Prostate gland (tissue), 2 donors: ENCODE measurements at regions not wholly inside any gene's neighbourhood (a gene's known extent, or its start where the extent isn't known, plus 50 kb on each side); places are given as distances from the start of the nearest gene placed in this dataset.

ENCODE experiments used
- DNase-seq: peaks from one replicate; pipeline ENCODE4 v3.0.0-alpha.2; 2019; ENCODE audit warnings: low spot score
- H3K27ac ChIP-seq, 2 donors: fragments of 200-600 bp; sonication (generic); 2 replicates each; pipeline ENCODE4 v1.5.1; 2017 to 2019
- H3K27me3 ChIP-seq: fragments of 200-600 bp; sonication (generic); replicated peaks from 2 replicates; pipeline ENCODE4 v1.5.1; 2019; ENCODE audit not compliant: insufficient read depth
- H3K36me3 ChIP-seq, 2 donors: fragments of 200-600 bp; sonication (generic); 1 replicate in 1 of 2; 2 replicates in 1 of 2; pipeline versions ENCODE4 v1.5.1 to v1.8.1; 2017 to 2019
- H3K4me1 ChIP-seq: fragments of 200-600 bp; sonication (generic); replicated peaks from 2 replicates; pipeline ENCODE4 v1.5.1; 2019
- H3K4me3 ChIP-seq, 2 donors: fragments of 200-600 bp; sonication (generic); 2 replicates each; pipeline ENCODE4 v1.5.1; 2017 to 2019
- H3K9me3 ChIP-seq: fragments of 200-600 bp; sonication (generic); 2 replicates; pipeline ENCODE4 v1.5.1; 2017
- CTCF ChIP-seq, 4 experiments: fragments of 200-600 bp in 2 of 4; fragments of 450-650 bp in 2 of 4; sonication (generic) in 2 of 4; IDR thresholded peaks; 1 replicate in 3 of 4; 2 replicates in 1 of 4; pipeline ENCODE4 v1.5.1; 2016 to 2019; ENCODE audit warnings: antibody characterized with exemption in 4 of 4, mild to moderate bottlenecking in 2 of 4, moderate library complexity in 2 of 4
- POLR2A ChIP-seq: fragments of 450-650 bp; IDR thresholded peaks from one replicate; pipeline ENCODE4 v1.6.1; 2016; ENCODE audit warnings: antibody characterized with exemption, mild to moderate bottlenecking
- POLR2AphosphoS5 ChIP-seq: sonication (generic); formaldehyde crosslinking; IDR thresholded peaks from one replicate; pipeline ENCODE4 v1.6.1; 2017; ENCODE audit warnings: antibody characterized with exemption
- WGBS: methylation state at CpG from one replicate; pipeline ENCODE4 v1.1.5; 2018; 5-methylcytosine and 5-hydroxymethylcytosine counted together
- intact Hi-C: fragments of 100-400 bp; cut with DNase I; formaldehyde crosslinking; loops from one replicate; pipeline ENCODE4 v1.14.2; 2022

- 92% methylated on average over 1 of the region's 1 CpG for WGBS
- H3K4me1 ChIP-seq: no peaks in the 10 kb centered on the region
- no peak for DNase-seq
- no peak overlapping the region for H3K27ac ChIP-seq
- no peaks in the 10 kb centered on the region for H3K36me3 ChIP-seq
- no peaks in the 10 kb centered on the region for H3K27me3 ChIP-seq
- TF ChIP-seq POLR2A (no peak), CTCF (IDR thresholded peaks at IDR 0.05) (no peak), POLR2AphosphoS5 (no peak)
- no peak overlapping the region for H3K4me3 ChIP-seq
- H3K9me3 ChIP-seq: no peaks in the 10 kb centered on the region
- intact Hi-C loops: no loop called here
Measured at GRCh38 chr1:188062456-188062855, 1233.7 kb downstream of the PLA2G4A start.

GRCh38 chr1:188065917-188066316 lies 1237.2 kb downstream of the PLA2G4A start:
- no peak for TF ChIP-seq POLR2A
- no peak for TF ChIP-seq POLR2AphosphoS5
- no peak for TF ChIP-seq CTCF (IDR thresholded peaks at IDR 0.05)
- no peak for DNase-seq
- 81% methylated on average over 1 of the region's 1 CpG for WGBS
- Histone ChIP-seq H3K4me3 (no peak overlapping the region), H3K27me3 (no peaks in the 10 kb centered on the region), H3K9me3 (no peaks in the 10 kb centered on the region), H3K36me3 (no peaks in the 10 kb centered on the region), H3K27ac (no peak overlapping the region), H3K4me1 (no peaks in the 10 kb centered on the region)
- intact Hi-C loops: no loop called here

- 100% methylated on average over 1 of the region's 1 CpG for WGBS
- TF ChIP-seq POLR2A (no peak), CTCF (IDR thresholded peaks at IDR 0.05) (no peak), POLR2AphosphoS5 (no peak)
- no peak overlapping the region for H3K4me3 ChIP-seq
- no peak for DNase-seq
- no peak overlapping the region for H3K27ac ChIP-seq
- intact Hi-C loops: no loop called here
- H3K27me3 ChIP-seq: no peaks in the 10 kb centered on the region
- H3K36me3 ChIP-seq: no peaks in the 10 kb centered on the region
- no peaks in the 10 kb centered on the region for H3K9me3 ChIP-seq
- no peaks in the 10 kb centered on the region for H3K4me1 ChIP-seq
Measured at GRCh38 chr1:188070848-188071247, 1242.1 kb downstream of the PLA2G4A start.

GRCh38 chr1:188089015-188089414 lies 1260.3 kb downstream of the PLA2G4A start:
- Histone ChIP-seq H3K27ac (no peak overlapping the region), H3K4me1 (no peaks in the 10 kb centered on the region), H3K27me3 (no peaks in the 10 kb centered on the region), H3K4me3 (no peak overlapping the region), H3K9me3 (no peaks in the 10 kb centered on the region), H3K36me3 (no peaks in the 10 kb centered on the region)
- intact Hi-C loops: no loop called here
- DNase-seq: no peak
- WGBS: 59% methylated on average over 3 of the region's 3 CpGs
- TF ChIP-seq POLR2AphosphoS5: no peak
- TF ChIP-seq CTCF (IDR thresholded peaks at IDR 0.05): no peak
- no peak for TF ChIP-seq POLR2A

GRCh38 chr1:188089461-188089860 lies 1260.7 kb downstream of the PLA2G4A start:
- no peak overlapping the region for H3K27ac ChIP-seq
- H3K9me3 ChIP-seq: no peaks in the 10 kb centered on the region
- no peaks in the 10 kb centered on the region for H3K36me3 ChIP-seq
- TF ChIP-seq POLR2A: no peak
- TF ChIP-seq CTCF (IDR thresholded peaks at IDR 0.05): no peak
- TF ChIP-seq POLR2AphosphoS5: no peak
- no peaks in the 10 kb centered on the region for H3K27me3 ChIP-seq
- H3K4me1 ChIP-seq: no peaks in the 10 kb centered on the region
- intact Hi-C loops: no loop called here
- no peak overlapping the region for H3K4me3 ChIP-seq
- DNase-seq: no peak
